ENCODE measurements at regions not wholly inside any gene's neighbourhood (a gene's known extent, or its start where the extent isn't known, plus 50 kb on each side); places are given as distances from the start of the nearest gene placed in this dataset.
"Not testable (repeated sequence)": the region's sequence is repeated elsewhere in the genome, so short reads cannot be mapped to it uniquely, and the experiment has no call there.

GRCh38 chrX:139146625-139147024, 383.9 kb upstream of the F9 start:
- not testable (repeated sequence) for TF ChIP-seq FOXM1 (IDR thresholded peaks at IDR 0.05; ENCODE audit: borderline replicate concordance); ARNT (IDR thresholded peaks at IDR 0.05); ZNF384 (IDR thresholded peaks at IDR 0.05); FOXK2 (IDR thresholded peaks at IDR 0.05); BHLHE40 (IDR thresholded peaks at IDR 0.05; ENCODE audit: borderline replicate concordance); SUZ12 (IDR thresholded peaks at IDR 0.05); NFRKB (IDR thresholded peaks at IDR 0.05); SP1 (IDR thresholded peaks at IDR 0.05)
